ENCODE measurements at regions not wholly inside any gene's neighbourhood (a gene's known extent, or its start where the extent isn't known, plus 50 kb on each side); places are given as distances from the start of the nearest gene placed in this dataset.

DNA sequence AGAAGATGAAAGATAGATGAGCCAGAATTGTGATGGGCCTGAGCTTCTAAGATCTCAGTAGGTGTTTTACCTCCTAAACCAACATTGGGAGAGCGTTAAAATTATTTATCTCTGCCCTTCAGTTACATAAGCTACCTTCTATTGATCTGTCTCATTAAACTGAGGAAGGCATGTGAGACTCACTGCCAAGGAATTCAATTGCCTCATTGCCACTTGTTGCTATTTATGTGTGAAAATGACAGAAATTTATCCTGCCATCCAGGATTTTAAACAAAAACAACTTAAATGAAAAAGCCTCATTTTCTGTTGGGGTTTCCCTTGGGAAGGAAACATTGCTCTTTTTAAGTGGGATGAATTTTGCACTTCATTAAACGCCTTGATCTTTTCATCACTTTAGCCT lies 78.7 kb upstream of the RUNX1 start:
- ChIA-PET POLR2A (no interaction called here), CTCF (no interaction called here)
- DNase-seq (ENCODE audit: low read depth, low spot score), result no peak
- TF ChIP-seq, protein P1, sequence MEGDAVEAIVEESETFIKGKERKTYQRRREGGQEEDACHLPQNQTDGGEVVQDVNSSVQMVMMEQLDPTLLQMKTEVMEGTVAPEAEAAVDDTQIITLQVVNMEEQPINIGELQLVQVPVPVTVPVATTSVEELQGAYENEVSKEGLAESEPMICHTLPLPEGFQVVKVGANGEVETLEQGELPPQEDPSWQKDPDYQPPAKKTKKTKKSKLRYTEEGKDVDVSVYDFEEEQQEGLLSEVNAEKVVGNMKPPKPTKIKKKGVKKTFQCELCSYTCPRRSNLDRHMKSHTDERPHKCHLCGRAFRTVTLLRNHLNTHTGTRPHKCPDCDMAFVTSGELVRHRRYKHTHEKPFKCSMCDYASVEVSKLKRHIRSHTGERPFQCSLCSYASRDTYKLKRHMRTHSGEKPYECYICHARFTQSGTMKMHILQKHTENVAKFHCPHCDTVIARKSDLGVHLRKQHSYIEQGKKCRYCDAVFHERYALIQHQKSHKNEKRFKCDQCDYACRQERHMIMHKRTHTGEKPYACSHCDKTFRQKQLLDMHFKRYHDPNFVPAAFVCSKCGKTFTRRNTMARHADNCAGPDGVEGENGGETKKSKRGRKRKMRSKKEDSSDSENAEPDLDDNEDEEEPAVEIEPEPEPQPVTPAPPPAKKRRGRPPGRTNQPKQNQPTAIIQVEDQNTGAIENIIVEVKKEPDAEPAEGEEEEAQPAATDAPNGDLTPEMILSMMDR (IDR thresholded peaks at IDR 0.05; ENCODE audit: insufficient read depth, low read length, missing control alignments), result no peak
- H3K4me3 ChIP-seq (ENCODE audit: low read depth, low read length), result no peak overlapping the region

DNA sequence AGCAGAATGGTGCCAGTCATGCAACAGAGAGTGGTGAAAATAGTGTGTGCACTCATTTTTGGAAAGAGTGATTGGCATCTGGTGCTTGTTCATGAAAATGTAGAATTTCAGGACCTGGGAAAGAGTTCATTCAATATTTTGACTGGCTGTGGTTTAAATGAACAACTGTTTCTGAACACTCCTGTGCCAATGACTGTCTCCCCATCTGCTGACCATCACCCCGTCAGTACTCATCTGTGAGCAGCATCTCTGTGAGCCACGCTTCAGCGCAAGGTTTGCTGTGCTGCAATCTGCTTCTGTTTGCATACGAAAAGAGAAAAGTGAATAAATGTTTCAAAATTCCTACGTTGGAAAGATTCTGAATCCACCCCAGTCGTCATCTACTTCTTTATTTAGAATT lies 77.9 kb upstream of the RUNX1 start:
- CTCF ChIA-PET, result no interaction called here
- TF ChIP-seq, protein P1 (IDR thresholded peaks at IDR 0.05; ENCODE audit: insufficient read depth, low read length, missing control alignments), result no peak
- POLR2A ChIA-PET, result no interaction called here
- H3K4me3 ChIP-seq (ENCODE audit: low read depth, low read length), result no peak overlapping the region
- DNase-seq (ENCODE audit: low read depth, low spot score), result no peak

DNA sequence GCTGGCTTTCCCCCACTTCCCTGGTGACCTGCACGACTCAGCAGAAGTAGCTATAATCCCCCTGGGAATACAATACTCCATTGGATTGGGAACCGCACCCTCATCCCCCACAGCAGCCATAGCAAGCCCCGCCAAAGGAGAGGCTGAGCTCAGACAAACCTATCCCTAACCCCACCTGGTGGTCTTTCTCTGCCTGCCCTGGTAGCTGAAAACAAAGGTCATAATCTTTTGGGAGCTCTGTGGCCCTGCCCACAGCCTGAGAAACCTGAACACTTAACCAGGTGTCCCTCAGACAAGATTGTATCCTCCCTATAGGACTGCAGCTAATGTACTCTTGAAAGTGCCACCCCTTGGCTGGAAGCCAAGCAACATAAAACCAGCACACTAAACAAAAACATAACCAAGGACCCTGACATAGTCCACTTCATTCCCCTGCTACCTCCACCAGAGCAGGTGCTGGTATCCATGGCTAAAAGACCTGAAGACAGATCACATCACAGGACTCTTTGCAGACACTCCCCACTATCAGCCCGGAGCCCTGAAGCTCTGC lies 71.6 kb upstream of the RUNX1 start:
- DNase-seq (ENCODE audit: low read depth, low spot score), result no peak
- no peak overlapping the region for H3K4me3 ChIP-seq (ENCODE audit: low read depth, low read length)
- POLR2A ChIA-PET, result no interaction called here
- TF ChIP-seq, protein P1 (IDR thresholded peaks at IDR 0.05; ENCODE audit: insufficient read depth, low read length, missing control alignments), result no peak
- CTCF ChIA-PET, result interaction anchor here (1.1 to 1.3 kb wide), 2 partner anchors 15 to 308 kb away, joined by 3 read pairs; no protein-coding TSS in a partner anchor

DNA sequence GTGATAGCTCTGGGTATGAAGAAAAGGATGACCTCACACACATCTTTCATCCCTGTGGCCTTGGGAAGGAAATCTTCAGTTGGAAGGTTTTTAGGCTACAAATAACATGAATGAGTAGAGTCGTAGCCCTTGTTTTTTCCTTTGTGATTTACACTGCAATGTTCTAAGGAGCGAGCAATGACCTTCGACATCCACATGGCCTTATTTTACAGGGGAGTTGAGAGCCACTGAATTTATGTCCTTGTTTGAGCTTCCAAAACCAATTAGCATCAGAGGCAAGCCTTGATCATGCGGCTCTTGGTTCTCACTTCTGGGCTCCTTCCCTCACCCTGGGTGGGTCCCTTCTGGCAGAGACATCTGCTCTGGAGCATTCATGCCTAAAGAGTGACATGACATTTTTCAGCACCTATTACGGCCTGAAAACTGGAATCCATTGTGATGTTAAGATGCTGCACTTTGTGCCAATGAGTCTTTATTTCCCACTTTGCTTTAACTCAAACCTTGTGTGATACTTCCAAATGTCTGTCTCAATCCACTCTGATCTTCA lies 70.5 kb upstream of the RUNX1 start:
- no peak for DNase-seq (ENCODE audit: low read depth, low spot score)

DNA sequence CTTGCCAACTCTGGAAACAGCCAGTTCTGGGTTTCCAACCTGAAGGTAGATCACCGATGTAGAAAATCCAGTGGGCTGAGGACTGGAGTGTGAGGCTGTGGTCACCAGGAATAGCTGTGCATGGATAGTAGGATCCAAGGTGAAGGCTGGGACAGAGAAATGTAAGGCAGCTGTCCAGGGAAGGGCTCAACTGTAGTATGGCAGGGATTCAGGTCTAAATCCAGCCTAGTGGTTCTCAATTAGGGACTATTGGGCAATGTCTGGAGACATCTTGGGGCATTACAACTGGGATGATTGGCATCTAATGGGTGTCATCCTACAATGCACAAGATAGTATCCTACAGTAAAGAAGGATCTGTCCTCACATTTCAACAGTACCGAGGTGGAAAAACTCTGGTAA lies 67.7 kb upstream of the RUNX1 start:
- H3K4me3 ChIP-seq (ENCODE audit: low read depth, low read length), result no peak overlapping the region
- DNase-seq (ENCODE audit: low read depth, low spot score), result no peak
- TF ChIP-seq, protein P1 (IDR thresholded peaks at IDR 0.05; ENCODE audit: insufficient read depth, low read length, missing control alignments), result no peak
- POLR2A ChIA-PET, result interaction anchor here (0.6 kb wide), 1 partner anchor 937 kb away, joined by 3 read pairs; no protein-coding TSS in a partner anchor
- CTCF ChIA-PET, result interaction anchor here (1.2 kb wide), 1 partner anchor 21 kb away, joined by 3 read pairs; no protein-coding TSS in a partner anchor

More for the DNA sequence above, 70.5 kb upstream of the RUNX1 start:
- POLR2A ChIA-PET, result interaction anchor here (0.6 kb wide), 1 partner anchor 425 kb away, joined by 3 read pairs; no protein-coding TSS in a partner anchor
- H3K4me3 ChIP-seq (ENCODE audit: low read depth, low read length), result no peak overlapping the region
- TF ChIP-seq, protein P1 (IDR thresholded peaks at IDR 0.05; ENCODE audit: insufficient read depth, low read length, missing control alignments), result no peak
- CTCF ChIA-PET, result interaction anchor here (1.3 kb wide), 1 partner anchor 16 kb away, joined by 3 read pairs; no protein-coding TSS in a partner anchor

DNA sequence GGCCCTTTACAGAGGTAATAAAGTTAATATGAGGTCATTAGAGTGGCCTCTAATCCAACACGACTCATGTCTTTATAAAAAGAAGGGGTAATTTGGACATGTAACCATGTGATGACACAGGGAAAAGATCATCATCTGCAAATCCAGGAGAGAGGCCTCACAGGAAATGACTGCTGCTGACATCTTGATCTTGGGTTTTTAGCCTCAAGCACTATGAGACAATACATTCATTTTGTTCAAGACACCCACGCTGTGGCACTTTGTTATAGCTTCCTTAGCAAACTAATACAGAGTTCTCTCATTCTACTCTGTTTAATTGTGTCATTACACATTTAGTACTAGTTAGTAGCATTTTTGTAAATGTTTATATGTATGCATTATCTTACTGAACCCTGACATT lies 64.0 kb upstream of the RUNX1 start:
- ChIA-PET CTCF (interaction anchor here (1.0 kb wide), 1 partner anchor 13 kb away, joined by 3 read pairs; no protein-coding TSS in a partner anchor), POLR2A (no interaction called here)
- TF ChIP-seq, protein P1 (IDR thresholded peaks at IDR 0.05; ENCODE audit: insufficient read depth, low read length, missing control alignments), result no peak
- no peak for DNase-seq (ENCODE audit: low read depth, low spot score)
- H3K4me3 ChIP-seq (ENCODE audit: low read depth, low read length), result no peak overlapping the region

Data from AG04449 (cell line).